NT2/D1 (cell line): ENCODE measurements at regions not wholly inside any gene's neighbourhood (a gene's known extent, or its start where the extent isn't known, plus 50 kb on each side); places are given as distances from the start of the nearest gene placed in this dataset.

Experiments
- DNase-seq: peaks from one replicate; pipeline ENCODE4 v3.0.0-alpha.2; 2011; ENCODE audit warnings: low read depth, low spot score
- H3K27me3 ChIP-seq: 2 replicates; pipeline ENCODE4 v1.6.0; 2011; ENCODE audit warnings: mild to moderate bottlenecking; ENCODE audit not compliant: insufficient read length, insufficient read depth
- H3K36me3 ChIP-seq: 2 replicates; pipeline ENCODE4 v1.6.1; 2011; ENCODE audit warnings: mild to moderate bottlenecking, low read length, mixed read lengths; ENCODE audit not compliant: insufficient read depth, insufficient read length
- H3K4me1 ChIP-seq: 2 replicates; pipeline ENCODE4 v1.5.1; 2011; ENCODE audit not compliant: insufficient read depth, insufficient read length
- H3K4me3 ChIP-seq: 2 replicates; pipeline ENCODE4 v1.5.1; 2011; ENCODE audit warnings: low read depth; ENCODE audit not compliant: insufficient read length
- H3K9ac ChIP-seq: 2 replicates; pipeline ENCODE4 v1.6.0; 2011; ENCODE audit warnings: low read depth; ENCODE audit not compliant: insufficient read length
- H3K9me3 ChIP-seq: 2 replicates; pipeline ENCODE4 v1.5.1; 2011; ENCODE audit warnings: mild to moderate bottlenecking, low read length; ENCODE audit not compliant: insufficient read depth
- SUZ12 ChIP-seq: IDR thresholded peaks from 2 replicates; pipeline ENCODE4 v1.6.1; 2011; ENCODE audit not compliant: insufficient read length, insufficient read depth; ENCODE audit errors: extremely low read depth
- YY1 ChIP-seq: IDR thresholded peaks from 2 replicates; pipeline ENCODE4 v1.6.1; 2011; ENCODE audit not compliant: insufficient read length, insufficient read depth
- ZNF274 ChIP-seq: IDR thresholded peaks from 2 replicates; pipeline ENCODE4 v1.6.1; 2011; ENCODE audit warnings: mild to moderate bottlenecking, low read depth, low read length

- no peak for DNase-seq
- Histone ChIP-seq H3K27me3 (no peaks in the 10 kb centered on the region), H3K4me1 (no peaks in the 10 kb centered on the region), H3K9ac (no peak overlapping the region), H3K4me3 (no peak overlapping the region), H3K36me3 (no peaks in the 10 kb centered on the region), H3K9me3 (0 out of 2 replicates have a peak, but pooled peaks cover 6% of the 10 kb centered on the region)
- TF ChIP-seq YY1 (no peak), SUZ12 (no peak), ZNF274 (no peak)
These were observed 58.0 kb upstream of the SLC35F1 start for GRCh38 chr6:117849087-117849486.
